ENCODE measurements at regions not wholly inside any gene's neighbourhood (a gene's known extent, or its start where the extent isn't known, plus 50 kb on each side); places are given as distances from the start of the nearest gene placed in this dataset.

GRCh38 chr4:166531703-166532102 is 658.7 kb downstream of the TLL1 start (continued):
- no peak for TF ChIP-seq ZNF292 (CRISPR knock-in tag; IDR thresholded peaks at IDR 0.05; ENCODE audit: borderline replicate concordance, low read depth)
- no peak for TF ChIP-seq HNF4G (IDR thresholded peaks at IDR 0.05; ENCODE audit: borderline replicate concordance, low read depth, low read length)
- TF ChIP-seq HNF4G (CRISPR knock-in tag; IDR thresholded peaks at IDR 0.05; ENCODE audit: borderline replicate concordance, low read depth), result no peak
- no peak for TF ChIP-seq DPF2 (CRISPR knock-in tag; IDR thresholded peaks at IDR 0.05; ENCODE audit: borderline replicate concordance, low read depth)
- no peak for TF ChIP-seq RAD21 (CRISPR knock-in tag; IDR thresholded peaks at IDR 0.05)

GRCh38 chr4:166535865-166536264 is 662.8 kb downstream of the TLL1 start:
- H3K27me3 ChIP-seq (ENCODE audit: control insufficient read depth in 1 of 2, insufficient read depth in 2 of 2, low read length in 2 of 2), result no peaks in the 10 kb centered on the region
- no peaks in the 10 kb centered on the region for H3K36me3 ChIP-seq (replicated peaks in 1 of 2; ENCODE audit: control insufficient read depth in 1 of 2, insufficient read depth in 2 of 2, low read length in 2 of 2)
- POLR2A ChIA-PET, result no interaction called here
- CTCF ChIA-PET (ENCODE audit: low intra/inter-chr PET ratio, low total read pairs), result no interaction called here
- H3K4me2 ChIP-seq (ENCODE audit: low read depth, low read length), result no peak overlapping the region
- TF ChIP-seq ETV5 (CRISPR knock-in tag; IDR thresholded peaks at IDR 0.05; ENCODE audit: borderline replicate concordance) (no peak), PITX1 (CRISPR knock-in tag; IDR thresholded peaks at IDR 0.05) (no peak), FOXP4 (CRISPR knock-in tag; IDR thresholded peaks at IDR 0.05) (no peak), CCDC6 (CRISPR knock-in tag; IDR thresholded peaks at IDR 0.05) (no peak), ZNF550 (CRISPR knock-in tag; IDR thresholded peaks at IDR 0.05; ENCODE audit: borderline replicate concordance) (no peak), NFE2 (CRISPR knock-in tag; IDR thresholded peaks at IDR 0.05) (no peak), FOXJ3 (CRISPR knock-in tag; IDR thresholded peaks at IDR 0.05; ENCODE audit: borderline replicate concordance) (no peak), LBX2 (CRISPR knock-in tag; IDR thresholded peaks at IDR 0.05; ENCODE audit: borderline replicate concordance) (no peak), EEA1 (CRISPR knock-in tag; IDR thresholded peaks at IDR 0.05; ENCODE audit: borderline replicate concordance) (no peak), E2F2 (CRISPR knock-in tag; IDR thresholded peaks at IDR 0.05; ENCODE audit: borderline replicate concordance) (no peak), KDM4B (CRISPR knock-in tag; IDR thresholded peaks at IDR 0.05) (no peak)
- no peak overlapping the region for H3K27ac ChIP-seq (ENCODE audit: extremely low read length, insufficient read depth, low read length)
- DNase-seq (ENCODE audit: low spot score), result no peak
- intact Hi-C loops (cut with micrococcal nuclease; ENCODE audit: unreplicated experiment) (no loop called here), in situ Hi-C loops (cut with HindIII; ENCODE audit: extremely low pct_ligation_motif_present, low pct_unique_long_range_greater_than_20kb) (no loop called here)
- 16% methylated on average over 7 of the region's 7 CpGs for WGBS (ENCODE audit: low lambda C conversion rate)
- no peak for FAIRE-seq
- no peak for ATAC-seq
- H2AFZ ChIP-seq (ENCODE audit: low read length), result no peak overlapping the region
- H3K4me1 ChIP-seq (ENCODE audit: insufficient read depth, low read length), result no peaks in the 10 kb centered on the region
- H3K79me2 ChIP-seq (ENCODE audit: insufficient read depth, low read length), result no peaks in the 10 kb centered on the region
- no peaks in the 10 kb centered on the region for H3K9me3 ChIP-seq (ENCODE audit: low read length)
- H4K20me1 ChIP-seq (ENCODE audit: insufficient read depth, low read length), result no peaks in the 10 kb centered on the region
- no peak overlapping the region for H3K9ac ChIP-seq (ENCODE audit: insufficient read depth, low read depth, low read length)
- no peak overlapping the region for H3K4me3 ChIP-seq (replicated peaks in 1 of 3; ENCODE audit: insufficient read depth in 1 of 3, low read depth in 2 of 3, low read length in 3 of 3)
- BruUV-seq (replicated peaks), result no TSS peak
